Mucosa of descending colon (tissue), 3 donors: ENCODE measurements at regions not wholly inside any gene's neighbourhood (a gene's known extent, or its start where the extent isn't known, plus 50 kb on each side); places are given as distances from the start of the nearest gene placed in this dataset.

Experiments
- ATAC-seq: fragments of 200-7000 bp; cut with Tn5 transposase; one replicate; pipeline ENCODE4 v1.9.1; 2020; ENCODE audit warnings: mild to moderate bottlenecking, moderate library complexity
- DNase-seq, 3 donors: peaks; one replicate each; pipeline ENCODE4 v3.0.0-alpha.2; 2020
- H3K36me3 ChIP-seq: fragments of 200-600 bp; one replicate; pipeline ENCODE4 v1.8.0; 2021; ENCODE audit warnings: low read depth, mild to moderate bottlenecking
- H3K4me1 ChIP-seq: fragments of 200-600 bp; one replicate; pipeline ENCODE4 v1.8.0; 2021; ENCODE audit warnings: low read depth, mild to moderate bottlenecking
- H3K4me3 ChIP-seq: fragments of 200-600 bp; one replicate; pipeline ENCODE4 v1.8.0; 2021; ENCODE audit warnings: mild to moderate bottlenecking
- H3K9me3 ChIP-seq: fragments of 200-600 bp; one replicate; pipeline ENCODE4 v1.8.0; 2021; ENCODE audit warnings: mild to moderate bottlenecking
- intact Hi-C, 2 donors: fragments of 100-400 bp; cut with DNase I in 1 of 2; cut with micrococcal nuclease in 1 of 2; formaldehyde crosslinking; loops; one replicate each; pipeline versions ENCODE4 v1.11.0 to v1.11.1; 2022; cut with DNase I, micrococcal nuclease
- TF ChIP-seq, protein P1 (sequence below): fragments of 200-600 bp; IDR thresholded peaks from one replicate; pipeline ENCODE4 v1.8.0; 2022; ENCODE audit warnings: antibody characterized with exemption, mild to moderate bottlenecking
- donor health status: DM: no; HTN: no; CAD: no; lungs with moderate emphysema.
- donor health status: DM: no; HTN: no; CAD: no.
- donor health status: DM: no; HTN: yes; CAD: no.

DNA sequence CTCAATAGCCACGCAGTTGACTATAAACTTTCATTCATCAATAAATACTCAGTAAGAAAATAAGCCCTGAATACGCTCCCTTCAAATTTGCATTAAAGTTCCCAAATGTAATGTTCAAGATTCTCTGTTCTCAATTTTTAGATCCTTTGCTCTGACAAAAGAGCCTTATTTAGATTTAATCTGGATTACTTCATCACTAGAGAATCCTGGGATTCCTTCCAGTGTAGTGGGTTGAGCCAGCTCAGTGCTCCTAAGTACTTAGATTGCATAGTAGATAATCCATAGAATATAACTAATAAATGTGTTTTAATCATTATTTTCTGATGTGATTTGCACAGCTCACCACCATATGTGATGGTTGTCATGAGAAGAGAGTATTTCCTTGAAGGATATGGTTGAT, 1286.2 kb downstream of the SUCLG1 start:
- TF ChIP-seq, protein P1, sequence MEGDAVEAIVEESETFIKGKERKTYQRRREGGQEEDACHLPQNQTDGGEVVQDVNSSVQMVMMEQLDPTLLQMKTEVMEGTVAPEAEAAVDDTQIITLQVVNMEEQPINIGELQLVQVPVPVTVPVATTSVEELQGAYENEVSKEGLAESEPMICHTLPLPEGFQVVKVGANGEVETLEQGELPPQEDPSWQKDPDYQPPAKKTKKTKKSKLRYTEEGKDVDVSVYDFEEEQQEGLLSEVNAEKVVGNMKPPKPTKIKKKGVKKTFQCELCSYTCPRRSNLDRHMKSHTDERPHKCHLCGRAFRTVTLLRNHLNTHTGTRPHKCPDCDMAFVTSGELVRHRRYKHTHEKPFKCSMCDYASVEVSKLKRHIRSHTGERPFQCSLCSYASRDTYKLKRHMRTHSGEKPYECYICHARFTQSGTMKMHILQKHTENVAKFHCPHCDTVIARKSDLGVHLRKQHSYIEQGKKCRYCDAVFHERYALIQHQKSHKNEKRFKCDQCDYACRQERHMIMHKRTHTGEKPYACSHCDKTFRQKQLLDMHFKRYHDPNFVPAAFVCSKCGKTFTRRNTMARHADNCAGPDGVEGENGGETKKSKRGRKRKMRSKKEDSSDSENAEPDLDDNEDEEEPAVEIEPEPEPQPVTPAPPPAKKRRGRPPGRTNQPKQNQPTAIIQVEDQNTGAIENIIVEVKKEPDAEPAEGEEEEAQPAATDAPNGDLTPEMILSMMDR = no peak
- Histone ChIP-seq H3K9me3 (no peaks in the 10 kb centered on the region), H3K4me3 (no peak overlapping the region), H3K4me1 (no peaks in the 10 kb centered on the region), H3K36me3 (no peaks in the 10 kb centered on the region)
- ATAC-seq (no peak), DNase-seq (no peak)
- intact Hi-C loops = no loop called here

DNA sequence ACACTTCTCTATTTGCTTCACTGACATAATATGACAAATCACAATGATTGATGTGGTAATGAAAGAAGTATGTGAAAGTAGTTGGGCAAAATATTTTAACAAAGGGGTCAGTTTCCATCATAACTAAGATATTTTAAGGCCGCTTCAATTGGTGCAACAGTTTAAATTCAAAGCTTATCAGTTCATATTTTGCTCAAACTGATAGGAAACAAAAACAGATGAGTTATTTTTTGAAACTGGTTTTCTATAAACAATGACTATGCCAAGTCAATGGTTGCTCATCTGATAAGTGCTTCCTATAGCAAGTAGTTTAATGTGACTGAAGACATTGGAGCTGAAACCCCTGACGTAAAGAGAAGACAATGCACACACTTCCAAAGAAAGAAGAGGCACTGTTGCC, 1290.7 kb downstream of the SUCLG1 start:
- intact Hi-C loops = no loop called here
- no peaks in the 10 kb centered on the region for H3K9me3 ChIP-seq
- no peaks in the 10 kb centered on the region for H3K36me3 ChIP-seq
- TF ChIP-seq, protein P1 = no peak
- no peaks in the 10 kb centered on the region for H3K4me1 ChIP-seq
- ATAC-seq (no peak), DNase-seq (no peak)
- no peak overlapping the region for H3K4me3 ChIP-seq

GRCh38 chr2:83162421-83162820, 1296.7 kb downstream of the SUCLG1 start:
- no peaks in the 10 kb centered on the region for H3K9me3 ChIP-seq
- DNase-seq (no peak), ATAC-seq (no peak)
- no peaks in the 10 kb centered on the region for H3K36me3 ChIP-seq
- no peak overlapping the region for H3K4me3 ChIP-seq
- TF ChIP-seq, protein P1 = no peak
- no peaks in the 10 kb centered on the region for H3K4me1 ChIP-seq
- intact Hi-C loops = no loop called here

- TF ChIP-seq, protein P1 = no peak
- H3K9me3 ChIP-seq = no peaks in the 10 kb centered on the region
- H3K4me3 ChIP-seq = no peak overlapping the region
- ATAC-seq (no peak), DNase-seq (no peak)
- intact Hi-C loops = no loop called here
- H3K4me1 ChIP-seq = no peaks in the 10 kb centered on the region
- no peaks in the 10 kb centered on the region for H3K36me3 ChIP-seq
Observed at GRCh38 chr2:83160571-83160970, 1298.5 kb downstream of the SUCLG1 start.

DNA sequence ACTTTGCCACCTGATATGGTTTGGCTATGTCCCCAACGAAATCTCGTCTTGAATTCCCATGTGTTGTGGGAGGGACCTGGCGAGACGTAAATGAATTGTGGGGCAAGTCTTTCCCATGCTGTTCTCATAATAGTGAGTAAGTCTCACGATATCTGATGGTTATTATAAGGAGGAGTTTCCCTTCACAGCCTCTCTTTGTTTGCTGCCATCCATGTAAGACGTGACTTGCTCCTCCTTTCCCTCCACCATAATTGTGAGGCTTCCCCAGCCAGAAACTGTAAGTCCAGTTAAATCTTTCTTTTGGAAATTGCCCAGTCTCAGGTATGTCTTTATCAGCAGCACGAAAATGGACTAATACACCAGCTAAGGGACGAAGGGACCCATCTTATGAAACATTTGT, 1303.3 kb downstream of the SUCLG1 start:
- DNase-seq = no peak
- H3K4me3 ChIP-seq = no peak overlapping the region
- TF ChIP-seq, protein P1 = no peak

DNA sequence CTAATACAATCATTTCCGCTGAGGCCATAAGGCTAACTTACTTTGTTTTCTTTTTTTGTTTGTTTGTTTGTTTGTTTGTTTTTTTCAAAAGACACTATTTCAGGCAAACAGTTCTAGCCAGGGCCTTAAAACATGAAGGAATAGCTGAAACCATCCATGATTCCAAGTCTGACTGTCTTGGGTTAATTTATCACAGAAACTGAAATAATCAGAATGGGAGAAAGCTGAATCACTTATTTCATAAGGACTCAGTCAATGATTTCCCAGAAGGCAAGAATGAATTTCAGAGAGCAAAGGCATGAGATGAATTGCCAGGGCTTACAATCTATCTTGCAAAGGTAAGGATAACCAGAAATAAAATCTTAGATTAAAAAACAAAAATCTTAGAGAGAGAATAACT, 1315.1 kb downstream of the SUCLG1 start:
- DNase-seq (no peak), ATAC-seq (no peak)
- Histone ChIP-seq H3K4me3 (no peak overlapping the region), H3K36me3 (no peaks in the 10 kb centered on the region), H3K4me1 (no peaks in the 10 kb centered on the region), H3K9me3 (no peaks in the 10 kb centered on the region)
- TF ChIP-seq, protein P1 = no peak
- intact Hi-C loops = no loop called here

More for the DNA sequence above, 1303.3 kb downstream of the SUCLG1 start:
- Histone ChIP-seq H3K36me3 (no peaks in the 10 kb centered on the region), H3K9me3 (no peaks in the 10 kb centered on the region), H3K4me1 (no peaks in the 10 kb centered on the region)
- intact Hi-C loops = no loop called here
- ATAC-seq = no peak
